ENCODE measurements at regions not wholly inside any gene's neighbourhood (a gene's known extent, or its start where the extent isn't known, plus 50 kb on each side); places are given as distances from the start of the nearest gene placed in this dataset.

GRCh38 chr6:125688138-125688537 is 61.3 kb upstream of the HEY2 start:
- no peak for TF ChIP-seq CTCF (IDR thresholded peaks at IDR 0.05; ENCODE audit: insufficient read depth, low read length, poor library complexity, severe bottlenecking)
- no peak for TF ChIP-seq EZH2phosphoT487 (conservative IDR thresholded peaks at IDR 0.05; ENCODE audit: low read length)

All from SU-DHL-6 (cell line).